ENCODE measurements at regions not wholly inside any gene's neighbourhood (a gene's known extent, or its start where the extent isn't known, plus 50 kb on each side); places are given as distances from the start of the nearest gene placed in this dataset.
"Not testable (repeated sequence)": the region's sequence is repeated elsewhere in the genome, so short reads cannot be mapped to it uniquely, and the experiment has no call there.

GRCh38 chr1:79894129-79894528, 887.6 kb upstream of the ADGRL4 start:
- TF ChIP-seq CTCF (IDR thresholded peaks at IDR 0.05; ENCODE audit: insufficient read depth, low read length); POLR2AphosphoS5 (IDR thresholded peaks at IDR 0.05; ENCODE audit: low read depth); GABPA (IDR thresholded peaks at IDR 0.05; ENCODE audit: low read depth): not testable (repeated sequence)
